Heart right ventricle (tissue), 16 donors: ENCODE measurements at regions not wholly inside any gene's neighbourhood (a gene's known extent, or its start where the extent isn't known, plus 50 kb on each side); places are given as distances from the start of the nearest gene placed in this dataset.

Experiments used
- ATAC-seq, 8 donors: fragments of 200-7000 bp; cut with Tn5 transposase; one replicate each; pipeline ENCODE4 v1.9.1; 2020; ENCODE audit warnings: mild to moderate bottlenecking in 8 of 8, moderate library complexity in 8 of 8, moderate number of reproducible peaks in 1 of 8
- DNase-seq, 2 donors: peaks; one replicate each; pipeline ENCODE4 v3.0.0-alpha.2; 2020
- H3K27ac ChIP-seq, 10 donors: fragments of 200-600 bp; sonication (generic) in 2 of 10; one replicate each; pipeline versions ENCODE4 v1.5.0 to v1.8.0; 2020 to 2022; ENCODE audit warnings: mild to moderate bottlenecking in 3 of 10
- H3K27me3 ChIP-seq, 7 donors: fragments of 200-600 bp; one replicate each; pipeline ENCODE4 v1.8.0; 2021 to 2022; ENCODE audit warnings: mild to moderate bottlenecking in 2 of 7
- H3K36me3 ChIP-seq, 9 donors: fragments of 200-600 bp; sonication (generic) in 1 of 9; one replicate each; pipeline versions ENCODE4 v1.5.0 to v1.8.0; 2020 to 2022; ENCODE audit warnings: mild to moderate bottlenecking in 2 of 9
- H3K4me1 ChIP-seq, 9 donors: fragments of 200-600 bp; sonication (generic) in 1 of 9; one replicate each; pipeline versions ENCODE4 v1.5.0 to v1.8.0; 2020 to 2022; ENCODE audit warnings: mild to moderate bottlenecking in 4 of 9
- H3K4me3 ChIP-seq, 10 donors: fragments of 200-600 bp; sonication (generic) in 2 of 10; one replicate each; pipeline versions ENCODE4 v1.5.0 to v1.8.0; 2020 to 2022; ENCODE audit warnings: mild to moderate bottlenecking in 7 of 10, moderate library complexity in 2 of 10
- H3K9me3 ChIP-seq, 11 donors: fragments of 200-600 bp in 10 of 11; sonication (generic) in 2 of 11; one replicate each; pipeline versions ENCODE4 v1.5.0 to v1.8.0; 2013 to 2022; ENCODE audit warnings: mild to moderate bottlenecking in 2 of 11, control low read depth in 1 of 11, moderate library complexity in 1 of 11
- CTCF ChIP-seq, 9 donors: fragments of 200-600 bp; sonication (generic) in 2 of 9; IDR thresholded peaks; one replicate each; pipeline versions ENCODE4 v1.5.0 to v1.8.0; 2021 to 2022; ENCODE audit warnings: antibody characterized with exemption in 9 of 9, mild to moderate bottlenecking in 5 of 9, moderate library complexity in 1 of 9
- WGBS, 2 donors: extraction: QIAGEN DNeasy Blood & Tissue Kit; methylation state at CpG; one replicate each; pipeline ENCODE4 v1.1.7; 2013; ENCODE audit warnings: inconsistent platforms in 1 of 2; 5-methylcytosine and 5-hydroxymethylcytosine counted together
- intact Hi-C, 10 donors: fragments of 100-400 bp; cut with DNase I; formaldehyde crosslinking; loops; one replicate each; pipeline versions ENCODE4 v1.11.1 to v1.14.2; 2022
- donor health status: Arrhythmogenic right ventricular cardiomyopathy.
- donor health status: ischemic (EF 13 %, LVEDD 7.1; RV severe dilation, severe dysfunction).
- donor health status: healthy with polysubstance abuse.
- donor health status: DM: no; HTN: yes; CAD: no.
- donor health status: DM: no; HTN: no; CAD: no.
- donor health status: ischemic (EF 25% LVEDD 6.9; RV normal size, moderate dysfunction).
- donor health status: ischemic (EF 25% LVEDD 5.7; RV mildly dilated, moderate dysfunction).
- donor health status: healthy.
- donor health status: DM: yes; HTN: yes; CAD: no.
- donor health status: Ischemic cardiomyopathy.
- donor health status: ischemic (EF 35%, LVEDD 5.7; RV mildly dilated, moderate dysfunction).
- donor health status: nonischemic (EF 11% LVEDD 7.7; RV severe dilation, severe dysfunction).
- donor health status: DM: yes; HTN: yes; CAD: no.
- donor health status: PGD.
- donor health status: ischemic (EF 29% LVEDD 5.4; RV normal size, mild dysfunction).
- donor health status: nonischemic (EF 23%, LVEDD 6.1; RV moderate dilation, normal function).

DNA sequence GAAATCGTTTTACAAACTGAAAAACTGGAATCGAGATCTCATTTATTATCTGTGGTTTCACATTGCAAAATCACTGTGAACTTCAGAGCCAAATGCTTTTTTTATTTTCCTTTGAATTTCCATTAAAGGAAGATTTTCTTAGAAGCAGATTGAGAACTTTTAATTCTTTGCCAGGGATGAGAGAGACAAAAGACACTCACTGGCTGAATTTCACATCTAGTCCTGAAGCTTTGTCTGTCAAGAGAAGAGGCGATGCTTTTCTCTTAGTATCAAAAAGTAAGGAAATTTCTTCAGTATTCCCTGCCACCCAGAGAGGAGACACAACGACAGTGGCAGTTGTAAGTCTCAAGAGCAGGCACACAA is 141.8 kb downstream of the TMEM200A start:
- no peak for ATAC-seq
- WGBS, 2 donors, result 68 to 78% methylated on average over 4 of the region's 4 CpGs
- no peak for DNase-seq

DNA sequence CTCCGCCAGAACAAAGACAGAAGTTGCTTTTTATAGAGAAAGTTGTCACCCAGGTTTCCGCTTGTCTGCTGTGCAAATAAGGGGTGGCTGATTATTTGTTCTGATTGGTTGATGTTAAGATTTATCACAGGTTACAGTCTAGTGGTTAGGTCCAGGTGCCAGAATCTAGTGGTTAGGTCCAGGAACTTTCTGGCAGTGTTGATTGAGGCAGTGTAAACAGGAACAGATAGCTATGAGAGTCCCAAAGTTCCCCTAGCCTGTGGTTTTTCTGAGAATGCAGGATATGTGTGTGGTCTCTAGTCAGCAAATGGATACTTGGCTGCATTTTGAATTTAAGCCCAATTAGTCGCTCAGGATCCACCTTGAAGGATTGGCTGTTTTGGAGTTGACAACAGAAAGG is 148.0 kb downstream of the TMEM200A start:
- Histone ChIP-seq H3K4me3 (no peak overlapping the region), H3K9me3 (peaks cover 0 to 4% (median 0%) of the 10 kb centered on the region in 11 donors), H3K27me3 (no peaks in the 10 kb centered on the region), H3K27ac (peak overlapping the region in 1 of 10 donors; percentile 51), H3K36me3 (no peaks in the 10 kb centered on the region), H3K4me1 (no peaks in the 10 kb centered on the region)
- TF ChIP-seq CTCF (IDR thresholded peaks at IDR 0.05), result no peak
- peak in 1 of 8 donors; percentile 33 for ATAC-seq
- 58 to 77% methylated on average over 3 of the region's 3 CpGs for WGBS, 2 donors
- intact Hi-C loops, result no loop called here
- DNase-seq, result no peak

More for the DNA sequence above, 141.8 kb downstream of the TMEM200A start:
- no peak for TF ChIP-seq CTCF (IDR thresholded peaks at IDR 0.05)
- no peak overlapping the region for H3K27ac ChIP-seq
- H3K36me3 ChIP-seq, result no peaks in the 10 kb centered on the region
- no peaks in the 10 kb centered on the region for H3K27me3 ChIP-seq
- peaks cover 0 to 4% (median 0%) of the 10 kb centered on the region in 11 donors for H3K9me3 ChIP-seq
- no peaks in the 10 kb centered on the region for H3K4me1 ChIP-seq
- intact Hi-C loops, result no loop called here
- H3K4me3 ChIP-seq, result no peak overlapping the region

DNA sequence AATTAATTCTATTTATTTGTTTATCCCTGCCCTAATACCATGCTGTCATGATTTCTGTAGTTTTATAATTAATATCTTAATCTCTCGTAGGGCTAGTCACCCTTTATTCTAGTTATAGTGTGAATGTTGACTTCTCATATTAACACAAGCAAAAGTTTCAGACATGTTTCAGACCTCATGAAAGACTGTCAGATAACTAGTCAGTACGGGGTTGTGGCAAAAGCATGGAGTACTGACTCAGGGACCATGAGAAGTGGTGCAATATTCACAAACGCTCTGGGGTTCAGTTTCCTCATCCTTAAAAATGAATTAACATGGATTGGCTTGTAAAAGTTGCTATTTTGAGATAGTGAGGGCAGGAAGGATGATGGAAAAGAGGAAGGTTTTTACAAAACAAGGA is 148.9 kb downstream of the TMEM200A start:
- WGBS, 2 donors, result 69 to 71% methylated on average over 3 of the region's 3 CpGs
- TF ChIP-seq CTCF (IDR thresholded peaks at IDR 0.05), result no peak
- DNase-seq (no peak), ATAC-seq (no peak)
- Histone ChIP-seq H3K27ac (peak overlapping the region in 1 of 10 donors; percentile 51), H3K4me3 (no peak overlapping the region), H3K9me3 (peaks cover 0 to 4% (median 0%) of the 10 kb centered on the region in 11 donors), H3K36me3 (no peaks in the 10 kb centered on the region), H3K27me3 (no peaks in the 10 kb centered on the region), H3K4me1 (no peaks in the 10 kb centered on the region)
- intact Hi-C loops, result no loop called here

- intact Hi-C loops, result no loop called here
- H3K9me3 ChIP-seq, result no peaks in the 10 kb centered on the region
Measured at GRCh38 chr6:130515306-130515705, 149.5 kb downstream of the TMEM200A start.

More at GRCh38 chr6:130515306-130515705, 149.5 kb downstream of the TMEM200A start:
- TF ChIP-seq CTCF (IDR thresholded peaks at IDR 0.05), result no peak
- Histone ChIP-seq H3K4me1 (no peaks in the 10 kb centered on the region), H3K36me3 (no peaks in the 10 kb centered on the region), H3K4me3 (no peak overlapping the region), H3K27ac (no peak overlapping the region), H3K27me3 (no peaks in the 10 kb centered on the region)
- WGBS, 2 donors, result 71 to 76% methylated on average over 4 of the region's 4 CpGs
- ATAC-seq, result no peak
- DNase-seq, result no peak
